Activated naive CD4-positive, alpha-beta T cell treated with anti-CD3 and anti-CD28 coated beads, Interleukin-2, amount 50 U/mL, for 24 hours (primary cell): ENCODE measurements at regions not wholly inside any gene's neighbourhood (a gene's known extent, or its start where the extent isn't known, plus 50 kb on each side); places are given as distances from the start of the nearest gene placed in this dataset.

Experiments
- H3K27ac Mint-ChIP-seq: one replicate; pipeline ENCODE4 v1.8.0; 2021; ENCODE audit warnings: mild to moderate bottlenecking, mixed read lengths
- H3K27me3 Mint-ChIP-seq: one replicate; pipeline ENCODE4 v1.8.0; 2021; ENCODE audit warnings: mixed read lengths
- H3K36me3 Mint-ChIP-seq: one replicate; pipeline ENCODE4 v1.8.0; 2021; ENCODE audit warnings: mixed read lengths
- H3K4me1 Mint-ChIP-seq: one replicate; pipeline ENCODE4 v1.8.0; 2021; ENCODE audit warnings: mixed read lengths
- H3K4me3 Mint-ChIP-seq: one replicate; pipeline ENCODE4 v1.8.0; 2021; ENCODE audit warnings: mild to moderate bottlenecking, mixed read lengths
- H3K9me3 Mint-ChIP-seq: one replicate; pipeline ENCODE4 v1.8.0; 2021; ENCODE audit warnings: mixed read lengths

DNA sequence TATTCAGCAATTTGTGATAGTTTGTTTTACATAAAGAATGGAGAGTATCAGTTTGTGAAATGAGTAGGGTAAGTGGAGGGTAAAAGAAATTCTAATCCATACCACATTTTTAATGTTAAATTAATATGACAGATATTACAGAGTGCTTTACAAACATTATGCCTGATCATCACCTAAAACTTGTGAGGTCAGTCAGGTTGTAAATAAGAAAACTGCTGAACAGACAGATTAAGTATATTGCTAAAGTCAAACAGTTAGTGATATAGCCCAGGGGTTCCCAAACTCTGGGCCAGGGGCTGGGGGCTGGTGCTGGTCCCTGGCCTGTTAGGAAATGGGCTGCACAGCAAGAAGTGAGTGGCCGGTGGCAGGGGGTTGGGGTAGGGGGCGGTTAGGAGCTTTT is 273.6 kb downstream of the TRAM1L1 start:
- no peak overlapping the region for H3K27ac Mint-ChIP-seq
- H3K36me3 Mint-ChIP-seq = no peaks in the 10 kb centered on the region
- no peak overlapping the region for H3K4me3 Mint-ChIP-seq
- no peaks in the 10 kb centered on the region for H3K27me3 Mint-ChIP-seq
- peaks cover 6% of the 10 kb centered on the region for H3K9me3 Mint-ChIP-seq
- no peaks in the 10 kb centered on the region for H3K4me1 Mint-ChIP-seq

DNA sequence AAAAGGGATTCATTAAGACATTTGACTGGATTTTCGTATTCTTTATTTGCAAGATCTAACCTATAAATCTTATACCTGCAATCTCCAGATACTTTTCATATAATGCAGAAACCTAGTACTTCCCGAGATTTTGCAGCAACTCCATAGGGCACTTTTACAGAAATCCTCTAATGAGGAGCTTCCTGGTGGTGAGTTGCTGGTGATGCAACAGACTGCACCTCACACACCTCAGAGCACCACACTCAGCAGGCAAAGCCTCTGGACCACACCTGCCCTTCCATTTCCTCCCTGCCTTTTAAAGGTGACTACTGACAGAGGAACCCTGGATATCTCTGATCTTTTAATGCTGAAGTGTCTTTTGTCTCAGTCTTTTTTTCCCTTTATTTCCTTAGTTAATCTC is 289.4 kb downstream of the TRAM1L1 start:
- H3K4me1 Mint-ChIP-seq = no peaks in the 10 kb centered on the region
- no peak overlapping the region for H3K27ac Mint-ChIP-seq
- H3K36me3 Mint-ChIP-seq = no peaks in the 10 kb centered on the region
- no peaks in the 10 kb centered on the region for H3K9me3 Mint-ChIP-seq
- H3K4me3 Mint-ChIP-seq = no peak overlapping the region
- H3K27me3 Mint-ChIP-seq = no peaks in the 10 kb centered on the region

DNA sequence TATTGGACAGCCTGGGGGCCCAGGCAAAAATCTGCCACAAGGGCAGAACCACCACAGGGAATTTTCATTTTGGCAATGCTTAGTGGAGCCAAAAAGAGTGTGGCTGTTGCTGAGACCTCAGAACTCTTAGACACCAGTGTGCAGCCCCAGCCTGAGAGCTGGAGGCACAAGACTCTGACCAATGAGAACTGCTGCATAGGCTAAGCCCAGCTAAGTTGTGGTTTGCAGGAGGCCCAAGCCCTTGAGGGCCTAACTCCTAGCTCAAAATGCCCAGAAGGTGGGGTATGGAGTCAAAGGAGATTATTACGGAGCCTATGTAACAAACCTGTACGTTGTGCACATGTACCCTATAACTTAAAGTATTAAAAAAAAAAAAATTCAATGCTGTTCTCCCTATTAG is 296.7 kb downstream of the TRAM1L1 start:
- Mint-ChIP-seq H3K36me3 (no peaks in the 10 kb centered on the region), H3K4me3 (no peak overlapping the region), H3K27ac (no peak overlapping the region), H3K4me1 (no peaks in the 10 kb centered on the region), H3K9me3 (no peaks in the 10 kb centered on the region), H3K27me3 (no peaks in the 10 kb centered on the region)

DNA sequence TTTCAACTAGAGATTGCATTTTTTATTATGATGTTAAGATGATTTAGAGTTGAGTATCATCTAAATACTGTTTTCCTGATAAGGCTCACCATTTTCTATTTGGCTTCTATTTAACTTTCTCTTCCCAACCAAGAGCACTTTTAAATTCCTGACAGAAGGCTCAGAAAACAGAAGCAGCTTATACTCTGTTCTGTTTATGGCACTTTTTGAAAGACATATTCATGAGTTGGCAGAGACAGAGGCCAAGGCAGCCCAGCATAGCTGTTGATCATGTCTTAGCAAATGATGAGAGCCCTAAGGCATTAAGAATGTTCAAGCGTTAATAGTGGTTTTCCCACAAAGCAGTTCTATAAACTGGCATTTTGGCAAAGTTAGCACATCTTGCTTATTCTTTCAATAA is 330.3 kb downstream of the TRAM1L1 start:
- no peak overlapping the region for H3K27ac Mint-ChIP-seq
- no peaks in the 10 kb centered on the region for H3K27me3 Mint-ChIP-seq
- no peak overlapping the region for H3K4me3 Mint-ChIP-seq
- no peaks in the 10 kb centered on the region for H3K4me1 Mint-ChIP-seq
- H3K36me3 Mint-ChIP-seq = no peaks in the 10 kb centered on the region
- no peaks in the 10 kb centered on the region for H3K9me3 Mint-ChIP-seq

DNA sequence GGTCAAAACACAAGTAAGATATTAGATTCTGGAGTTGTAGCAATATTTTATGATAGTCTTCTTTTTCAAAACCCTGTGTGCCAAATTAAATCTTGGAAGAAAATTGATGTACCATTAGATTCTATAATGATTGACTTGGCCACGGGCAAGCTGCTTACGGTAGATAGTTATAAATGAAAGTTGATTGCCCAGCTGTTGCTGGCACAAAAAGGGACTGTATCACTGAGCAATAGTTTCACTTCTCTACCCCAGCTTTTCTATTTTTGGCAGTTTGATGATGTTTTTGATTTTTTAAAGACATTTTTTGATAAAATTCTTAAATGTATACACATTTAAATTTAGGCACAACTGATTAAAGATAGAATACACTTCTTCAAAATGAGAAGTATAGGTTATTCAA is 333.3 kb downstream of the TRAM1L1 start:
- H3K4me1 Mint-ChIP-seq = no peaks in the 10 kb centered on the region
- no peaks in the 10 kb centered on the region for H3K27me3 Mint-ChIP-seq
- no peak overlapping the region for H3K4me3 Mint-ChIP-seq
- no peak overlapping the region for H3K27ac Mint-ChIP-seq
- H3K9me3 Mint-ChIP-seq = no peaks in the 10 kb centered on the region
- no peaks in the 10 kb centered on the region for H3K36me3 Mint-ChIP-seq

DNA sequence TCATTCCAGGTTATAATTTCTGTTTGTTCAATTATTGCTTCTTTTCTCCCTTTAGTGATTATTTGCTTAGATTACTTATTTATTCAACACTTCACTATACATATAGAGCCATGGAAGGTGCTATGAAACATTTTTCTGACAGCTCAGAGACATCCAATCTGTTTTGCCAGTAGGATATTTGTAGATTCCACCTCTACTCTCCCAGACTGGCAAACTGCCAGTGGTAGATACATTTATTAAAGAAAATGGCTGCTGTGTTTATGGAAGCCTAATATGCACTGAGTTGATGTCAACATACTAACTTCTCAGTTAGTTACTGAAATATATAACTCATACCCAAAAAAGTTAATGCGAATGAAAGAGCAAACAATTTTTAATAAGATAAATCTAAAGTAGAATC is 348.6 kb downstream of the TRAM1L1 start:
- H3K27ac Mint-ChIP-seq = no peak overlapping the region
- H3K27me3 Mint-ChIP-seq = no peaks in the 10 kb centered on the region
- no peaks in the 10 kb centered on the region for H3K4me1 Mint-ChIP-seq
- no peak overlapping the region for H3K4me3 Mint-ChIP-seq
- no peaks in the 10 kb centered on the region for H3K9me3 Mint-ChIP-seq
- no peaks in the 10 kb centered on the region for H3K36me3 Mint-ChIP-seq

DNA sequence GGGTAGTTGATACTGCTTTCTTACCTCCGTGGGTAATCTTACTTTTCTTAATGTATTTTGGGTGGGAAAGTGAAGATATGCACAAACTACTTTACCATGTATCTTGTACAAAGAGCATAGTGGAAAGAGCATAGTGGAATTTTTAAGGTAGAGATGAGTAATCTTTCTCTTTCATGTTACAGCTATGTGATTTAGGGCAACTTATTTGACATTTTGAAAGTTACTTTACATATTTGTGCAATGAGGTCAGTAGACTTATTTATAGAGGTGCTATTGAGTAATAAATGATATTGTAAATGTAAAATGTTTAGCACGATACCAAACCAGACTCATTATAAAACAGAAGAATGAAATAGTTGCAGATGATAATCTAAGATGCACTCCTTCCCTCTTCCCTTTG is 351.2 kb downstream of the TRAM1L1 start:
- Mint-ChIP-seq H3K4me1 (no peaks in the 10 kb centered on the region), H3K4me3 (no peak overlapping the region), H3K27ac (no peak overlapping the region), H3K36me3 (no peaks in the 10 kb centered on the region), H3K9me3 (no peaks in the 10 kb centered on the region), H3K27me3 (no peaks in the 10 kb centered on the region)

DNA sequence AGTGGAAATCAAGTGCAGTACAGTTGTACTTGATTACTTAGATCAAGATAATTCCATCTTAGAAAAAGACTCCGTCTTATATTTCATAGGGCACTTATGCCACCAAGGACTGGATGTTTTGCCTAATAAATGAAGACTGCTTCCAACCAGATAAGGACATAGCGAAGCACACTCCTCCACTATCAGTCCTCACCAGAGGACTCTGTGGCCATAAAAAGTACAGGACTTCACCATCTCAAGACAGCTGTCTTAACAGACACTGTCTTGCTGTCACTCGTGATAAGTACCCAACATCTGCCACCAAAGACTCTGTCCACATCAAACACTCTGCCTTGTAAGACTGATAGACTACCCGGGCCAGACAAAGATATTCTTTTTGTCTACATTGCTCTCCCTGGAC is 352.0 kb downstream of the TRAM1L1 start:
- H3K36me3 Mint-ChIP-seq = no peaks in the 10 kb centered on the region
- no peaks in the 10 kb centered on the region for H3K27me3 Mint-ChIP-seq
- H3K9me3 Mint-ChIP-seq = no peaks in the 10 kb centered on the region
- no peak overlapping the region for H3K4me3 Mint-ChIP-seq
- H3K27ac Mint-ChIP-seq = no peak overlapping the region
- H3K4me1 Mint-ChIP-seq = no peaks in the 10 kb centered on the region

DNA sequence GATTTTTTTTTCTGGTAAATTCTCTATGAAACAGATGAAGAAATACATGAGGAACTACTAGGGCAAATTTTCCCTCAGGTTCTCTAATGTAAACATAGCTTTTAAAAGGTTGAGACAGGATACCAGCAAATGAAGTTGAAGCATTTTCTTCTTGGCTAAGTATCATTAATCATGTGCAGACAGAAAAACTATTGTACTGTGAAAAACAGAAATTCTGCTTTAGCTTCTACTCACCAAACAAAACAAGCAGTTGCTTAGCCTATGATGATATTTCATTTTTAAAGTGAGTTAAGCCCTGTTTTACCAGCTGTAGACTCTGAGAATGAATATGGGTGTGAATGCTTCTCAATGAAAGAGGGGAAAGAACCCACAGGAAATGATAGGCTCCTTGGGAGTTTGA is 358.9 kb downstream of the TRAM1L1 start:
- H3K4me3 Mint-ChIP-seq = no peak overlapping the region
- H3K9me3 Mint-ChIP-seq = no peaks in the 10 kb centered on the region
- H3K36me3 Mint-ChIP-seq = no peaks in the 10 kb centered on the region
- H3K4me1 Mint-ChIP-seq = no peaks in the 10 kb centered on the region
- no peaks in the 10 kb centered on the region for H3K27me3 Mint-ChIP-seq
- no peak overlapping the region for H3K27ac Mint-ChIP-seq

DNA sequence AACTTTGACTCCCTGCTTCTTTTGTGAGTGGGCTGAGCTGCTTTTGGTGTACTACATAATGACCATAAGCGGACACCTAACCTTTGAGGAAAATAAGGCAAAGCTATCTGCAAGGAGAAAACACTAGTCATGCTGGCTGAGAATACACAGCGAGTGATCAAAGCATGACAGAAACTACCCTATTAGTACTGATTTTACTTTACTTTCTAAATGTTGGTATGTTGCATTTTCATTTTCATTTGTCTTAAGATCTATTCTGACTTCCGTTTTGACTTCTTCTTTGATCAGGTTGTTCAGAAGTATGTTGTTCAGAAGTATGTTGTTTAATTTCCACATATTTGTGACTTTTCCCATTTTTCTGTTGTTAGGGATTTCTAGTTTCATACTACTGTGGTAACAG is 361.1 kb downstream of the TRAM1L1 start:
- no peaks in the 10 kb centered on the region for H3K4me1 Mint-ChIP-seq
- H3K36me3 Mint-ChIP-seq = no peaks in the 10 kb centered on the region
- no peak overlapping the region for H3K27ac Mint-ChIP-seq
- no peaks in the 10 kb centered on the region for H3K27me3 Mint-ChIP-seq
- no peaks in the 10 kb centered on the region for H3K9me3 Mint-ChIP-seq
- H3K4me3 Mint-ChIP-seq = no peak overlapping the region

DNA sequence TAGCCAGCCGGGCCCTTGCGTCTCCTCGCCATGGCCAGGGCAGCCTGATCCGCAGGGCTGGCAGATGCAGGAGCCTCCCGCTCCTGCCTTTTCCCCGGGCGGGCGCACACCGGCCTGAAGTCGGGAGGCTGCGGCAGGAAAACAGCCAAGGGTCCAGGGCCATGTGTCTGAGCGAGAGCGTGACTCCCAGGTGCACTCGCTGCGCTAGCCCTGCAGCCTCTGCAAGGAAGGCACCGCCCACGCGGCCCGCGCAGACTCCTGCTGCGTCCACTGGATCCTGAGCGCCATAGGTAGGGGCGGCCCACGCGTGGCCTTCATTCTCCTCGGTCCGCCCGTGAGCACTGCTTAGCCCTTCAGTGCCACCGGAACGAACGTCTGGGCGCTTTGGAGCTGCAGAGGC is 379.9 kb downstream of the TRAM1L1 start:
- H3K4me3 Mint-ChIP-seq = no peak overlapping the region
- H3K27me3 Mint-ChIP-seq = no peaks in the 10 kb centered on the region
- H3K9me3 Mint-ChIP-seq = peaks cover 6% of the 10 kb centered on the region
- H3K27ac Mint-ChIP-seq = no peak overlapping the region
- H3K4me1 Mint-ChIP-seq = no peaks in the 10 kb centered on the region
- no peaks in the 10 kb centered on the region for H3K36me3 Mint-ChIP-seq

DNA sequence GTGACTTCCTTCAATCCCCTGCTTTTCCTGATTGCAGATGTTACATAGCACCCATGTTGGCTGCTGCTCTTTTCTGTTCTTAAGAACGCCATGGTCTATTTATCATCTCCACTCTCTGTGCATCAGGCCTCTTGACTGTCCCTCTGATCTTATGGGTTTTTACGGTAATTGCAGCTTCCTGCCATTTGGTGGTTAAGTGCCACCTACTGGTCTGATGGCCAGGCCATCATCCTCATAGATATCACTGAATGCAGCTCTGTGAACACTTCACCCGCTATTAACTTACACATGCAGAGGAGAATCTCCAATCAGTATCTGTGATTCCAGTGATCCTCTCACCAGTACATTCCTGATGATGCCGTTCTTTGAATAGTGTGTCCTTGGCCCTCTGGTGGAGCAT is 382.4 kb downstream of the TRAM1L1 start:
- no peaks in the 10 kb centered on the region for H3K4me1 Mint-ChIP-seq
- no peaks in the 10 kb centered on the region for H3K27me3 Mint-ChIP-seq
- no peaks in the 10 kb centered on the region for H3K36me3 Mint-ChIP-seq
- no peaks in the 10 kb centered on the region for H3K9me3 Mint-ChIP-seq
- H3K4me3 Mint-ChIP-seq = no peak overlapping the region
- H3K27ac Mint-ChIP-seq = no peak overlapping the region

DNA sequence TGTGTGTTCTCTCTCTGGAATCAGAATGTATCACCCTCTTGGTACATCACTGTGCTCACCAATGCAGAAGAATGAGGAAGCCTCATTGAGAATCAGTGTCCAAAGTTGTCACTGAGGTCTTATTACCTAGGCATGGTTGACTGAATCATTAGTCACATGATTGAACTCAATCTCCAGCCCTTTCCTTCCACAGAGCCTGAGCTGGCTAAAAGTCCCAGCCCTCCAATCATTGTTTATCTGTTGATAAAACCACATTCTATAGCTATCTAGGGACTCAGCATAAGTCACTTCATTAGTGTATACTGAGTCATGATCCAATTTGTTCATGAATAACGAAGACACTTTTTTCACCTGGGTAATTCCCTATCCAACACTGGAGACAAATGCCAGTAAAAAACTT is 396.8 kb downstream of the TRAM1L1 start:
- Mint-ChIP-seq H3K27ac (no peak overlapping the region), H3K9me3 (no peaks in the 10 kb centered on the region), H3K4me3 (no peak overlapping the region), H3K4me1 (no peaks in the 10 kb centered on the region), H3K27me3 (no peaks in the 10 kb centered on the region), H3K36me3 (no peaks in the 10 kb centered on the region)

DNA sequence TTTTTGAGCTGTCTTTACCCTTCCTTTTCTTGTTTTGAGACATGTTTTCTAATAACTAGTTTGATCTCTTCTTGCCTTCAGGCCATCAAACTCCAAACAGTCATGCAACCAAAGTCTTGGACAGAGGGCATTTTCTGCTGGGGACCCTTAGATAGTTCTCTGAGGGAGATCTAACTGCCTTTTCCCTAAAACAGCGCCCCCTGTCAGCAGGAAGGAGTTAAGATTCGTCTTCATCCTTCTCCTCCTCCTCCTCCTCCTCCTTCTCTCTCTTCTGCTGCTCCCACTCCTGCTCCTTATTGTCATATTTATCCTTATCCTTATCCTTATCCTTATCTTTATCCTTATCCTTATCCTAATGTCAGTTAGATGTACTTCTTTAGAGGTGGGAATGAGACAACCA is 417.2 kb downstream of the TRAM1L1 start:
- no peaks in the 10 kb centered on the region for H3K4me1 Mint-ChIP-seq
- no peak overlapping the region for H3K27ac Mint-ChIP-seq

DNA sequence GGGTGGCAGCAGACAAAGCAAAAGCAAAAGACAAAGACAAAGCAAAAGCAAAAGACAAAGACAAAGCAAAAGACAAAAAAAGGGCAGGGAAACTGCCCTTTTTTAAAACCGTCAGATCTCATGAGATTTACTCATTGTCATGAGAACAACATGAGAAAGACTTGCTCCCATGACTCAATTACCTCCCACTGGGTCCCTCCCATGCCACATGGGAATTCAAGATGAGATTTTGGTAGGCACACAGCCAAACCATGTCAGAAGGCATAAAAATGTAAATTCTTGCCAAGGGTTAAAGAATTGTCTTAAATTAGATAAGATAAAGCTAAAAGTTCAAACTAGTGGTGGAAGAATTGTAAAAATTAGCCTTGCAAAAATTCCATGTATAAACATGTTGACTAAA is 419.7 kb downstream of the TRAM1L1 start:
- no peaks in the 10 kb centered on the region for H3K36me3 Mint-ChIP-seq
- no peak overlapping the region for H3K4me3 Mint-ChIP-seq
- no peaks in the 10 kb centered on the region for H3K27me3 Mint-ChIP-seq
- peaks cover 10% of the 10 kb centered on the region for H3K9me3 Mint-ChIP-seq
- H3K4me1 Mint-ChIP-seq = no peaks in the 10 kb centered on the region
- no peak overlapping the region for H3K27ac Mint-ChIP-seq

More for the DNA sequence above, 417.2 kb downstream of the TRAM1L1 start:
- H3K36me3 Mint-ChIP-seq = no peaks in the 10 kb centered on the region
- no peak overlapping the region for H3K4me3 Mint-ChIP-seq
- no peaks in the 10 kb centered on the region for H3K27me3 Mint-ChIP-seq
- peaks cover 6% of the 10 kb centered on the region for H3K9me3 Mint-ChIP-seq

DNA sequence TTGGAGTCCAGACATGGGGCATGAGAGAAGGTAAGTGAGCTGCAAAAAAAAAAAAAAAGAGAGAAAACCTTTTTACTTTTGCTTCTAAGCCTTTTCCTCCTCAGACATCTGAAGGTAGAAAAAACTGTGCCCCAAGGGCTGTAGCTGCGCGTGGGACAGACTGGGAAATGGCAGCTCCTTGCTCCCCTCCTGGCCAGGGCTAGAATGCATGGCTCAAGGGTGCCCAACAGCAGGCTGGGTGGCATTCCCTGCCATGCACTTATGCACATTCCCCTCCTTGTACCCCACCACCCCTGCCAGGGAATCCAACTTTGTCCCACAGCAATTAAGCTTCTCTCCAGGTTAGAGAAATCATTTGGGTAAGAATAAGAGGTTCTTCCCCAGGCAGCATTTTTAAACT is 421.2 kb downstream of the TRAM1L1 start:
- Mint-ChIP-seq H3K27ac (no peak overlapping the region), H3K27me3 (no peaks in the 10 kb centered on the region), H3K4me1 (no peaks in the 10 kb centered on the region), H3K9me3 (peaks cover 11% of the 10 kb centered on the region), H3K36me3 (no peaks in the 10 kb centered on the region), H3K4me3 (no peak overlapping the region)

DNA sequence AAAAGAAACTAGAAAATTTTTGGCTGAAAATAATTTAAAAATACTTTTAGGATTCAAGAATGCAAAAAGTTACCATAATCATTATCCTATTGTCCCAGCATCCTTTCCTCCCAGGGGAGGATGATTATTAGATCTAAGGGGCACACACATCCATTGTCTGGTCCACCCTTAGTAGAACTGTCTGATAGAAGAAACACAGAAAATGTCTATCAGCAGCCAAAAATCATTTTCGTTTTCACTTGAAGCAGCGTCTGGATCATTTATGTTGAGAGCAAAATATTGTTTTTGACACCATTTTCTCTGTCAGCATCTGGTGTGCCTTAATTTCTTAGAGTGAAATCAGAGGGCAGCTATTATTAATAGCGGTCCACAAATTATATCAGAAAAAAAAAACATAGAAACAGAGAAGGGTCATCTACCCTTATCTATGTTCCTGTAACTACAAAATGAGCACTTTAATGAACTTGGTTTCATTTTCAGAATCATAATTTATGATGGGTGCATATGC is 446.3 kb downstream of the TRAM1L1 start:
- H3K36me3 Mint-ChIP-seq = no peaks in the 10 kb centered on the region
- H3K27me3 Mint-ChIP-seq = no peaks in the 10 kb centered on the region
- no peak overlapping the region for H3K4me3 Mint-ChIP-seq
- no peak overlapping the region for H3K27ac Mint-ChIP-seq
- H3K4me1 Mint-ChIP-seq = no peaks in the 10 kb centered on the region
- H3K9me3 Mint-ChIP-seq = no peaks in the 10 kb centered on the region
